DOHH2 (cell line): ENCODE measurements at regions not wholly inside any gene's neighbourhood (a gene's known extent, or its start where the extent isn't known, plus 50 kb on each side); places are given as distances from the start of the nearest gene placed in this dataset.
"Not testable (repeated sequence)": the region's sequence is repeated elsewhere in the genome, so short reads cannot be mapped to it uniquely, and the experiment has no call there.

Source experiments
- H3F3A ChIP-seq: fragments of 200-600 bp; sonication (generic), shearing (Covaris generic); 2 replicates; pipeline ENCODE4 v1.6.0; 2016; ENCODE audit warnings: antibody characterized with exemption, mild to moderate bottlenecking; ENCODE audit not compliant: control insufficient read depth, insufficient read depth
- H3K27ac ChIP-seq: fragments of 200-600 bp; sonication (generic); 2 replicates; pipeline ENCODE4 v1.5.1; 2014; ENCODE audit warnings: low read depth, mild to moderate bottlenecking, low read length, moderate library complexity
- H3K27me3 ChIP-seq: fragments of 200-600 bp; sonication (generic); 2 replicates; pipeline ENCODE4 v1.6.1; 2014; ENCODE audit warnings: mild to moderate bottlenecking, low read length, mixed read lengths; ENCODE audit not compliant: control insufficient read depth
- H3K36me3 ChIP-seq: fragments of 200-600 bp; sonication (generic); 2 replicates; pipeline ENCODE4 v1.6.1; 2014; ENCODE audit warnings: mild to moderate bottlenecking, low read length, moderate library complexity, mixed read lengths; ENCODE audit not compliant: control insufficient read depth
- H3K4me1 ChIP-seq: fragments of 200-600 bp; sonication (generic); 2 replicates; pipeline ENCODE4 v1.6.1; 2014; ENCODE audit warnings: mild to moderate bottlenecking, low read length, mixed read lengths; ENCODE audit not compliant: control insufficient read depth
- H3K4me2 ChIP-seq: fragments of 200-600 bp; sonication (generic); 2 replicates; pipeline ENCODE4 v1.6.0; 2014; ENCODE audit warnings: mild to moderate bottlenecking, low read length, moderate library complexity
- H3K4me3 ChIP-seq: fragments of 200-600 bp; sonication (generic); 2 replicates; pipeline ENCODE4 v1.5.1; 2014; ENCODE audit warnings: mild to moderate bottlenecking, low read length, mixed read lengths
- H3K79me2 ChIP-seq: fragments of 200-600 bp; sonication (generic); 2 replicates; pipeline ENCODE4 v1.6.1; 2014; ENCODE audit warnings: mild to moderate bottlenecking, low read length, mixed read lengths; ENCODE audit not compliant: control insufficient read depth
- H3K9me2 ChIP-seq: fragments of 200-600 bp; sonication (generic); replicated peaks from 2 replicates; pipeline ENCODE4 v1.6.1; 2014; ENCODE audit warnings: mild to moderate bottlenecking, low read length, mixed read lengths; ENCODE audit not compliant: control insufficient read depth
- H3K9me3 ChIP-seq: fragments of 200-600 bp; sonication (generic); 2 replicates; pipeline ENCODE4 v1.6.1; 2014; ENCODE audit warnings: antibody characterized with exemption, low read length, mixed read lengths; ENCODE audit not compliant: control insufficient read depth, insufficient read depth
- H4K20me1 ChIP-seq: fragments of 200-600 bp; sonication (generic); 2 replicates; pipeline ENCODE4 v1.6.0; 2014; ENCODE audit warnings: low read depth, mild to moderate bottlenecking, antibody characterized with exemption, low read length, moderate library complexity; ENCODE audit not compliant: control insufficient read depth, insufficient read depth
- CTCF ChIP-seq: fragments of 200-600 bp; sonication (generic); IDR thresholded peaks from one replicate; pipeline ENCODE4 v1.5.1; 2014; ENCODE audit warnings: antibody characterized with exemption, mild to moderate bottlenecking, low read depth, low read length; ENCODE audit not compliant: poor library complexity, severe bottlenecking
- EZH2phosphoT487 ChIP-seq: fragments of 200-600 bp; sonication (generic); IDR thresholded peaks from 2 replicates; pipeline ENCODE4 v1.6.1; 2017; ENCODE audit warnings: borderline replicate concordance, mild to moderate bottlenecking, antibody characterized with exemption, low read length, moderate library complexity, mixed read lengths

- Histone ChIP-seq H3K27me3 (no peaks in the 10 kb centered on the region), H3K36me3 (no peaks in the 10 kb centered on the region), H3K27ac (no peak overlapping the region), H3K9me2 (no peaks in the 10 kb centered on the region), H3K79me2 (no peaks in the 10 kb centered on the region), H3K9me3 (peaks cover 3% of the 10 kb centered on the region; the same call in 1 of the 2 replicates), H3F3A (no peaks in the 10 kb centered on the region), H3K4me3 (no peak overlapping the region), H4K20me1 (no peaks in the 10 kb centered on the region), H3K4me2 (no peak overlapping the region), H3K4me1 (no peaks in the 10 kb centered on the region)
- TF ChIP-seq CTCF = no peak
- no peak for TF ChIP-seq EZH2phosphoT487
Observed at GRCh38 chr7:102721-103120, 89.7 kb upstream of the FAM20C start.

- H3F3A ChIP-seq, H3K79me2 ChIP-seq, H3K27ac ChIP-seq, H3K27me3 ChIP-seq, H3K4me3 ChIP-seq, H4K20me1 ChIP-seq, H3K9me2 ChIP-seq, H3K4me1 ChIP-seq, H3K36me3 ChIP-seq, H3K4me2 ChIP-seq, H3K9me3 ChIP-seq: not testable (repeated sequence)
Observed at GRCh38 chr7:103981-104380, 88.4 kb upstream of the FAM20C start.

- Histone ChIP-seq H3K9me2 (no peaks in the 10 kb centered on the region), H3K4me3 (no peak overlapping the region), H3K9me3 (peaks cover 3% of the 10 kb centered on the region; the same call in 1 of the 2 replicates), H3K4me2 (no peak overlapping the region), H3K27me3 (no peaks in the 10 kb centered on the region), H3K36me3 (no peaks in the 10 kb centered on the region), H3F3A (no peaks in the 10 kb centered on the region), H3K79me2 (no peaks in the 10 kb centered on the region), H3K27ac (no peak overlapping the region), H4K20me1 (no peaks in the 10 kb centered on the region), H3K4me1 (no peaks in the 10 kb centered on the region)
- TF ChIP-seq CTCF (no peak), EZH2phosphoT487 (no peak)
Observed at GRCh38 chr7:105002-105401, 87.4 kb upstream of the FAM20C start.

GRCh38 chr7:106356-106755 is 86.0 kb upstream of the FAM20C start:
- no peak for TF ChIP-seq EZH2phosphoT487
- no peak for TF ChIP-seq CTCF
- Histone ChIP-seq H3K4me3 (no peak overlapping the region), H3K4me1 (no peaks in the 10 kb centered on the region), H3K27ac (no peak overlapping the region), H3F3A (no peaks in the 10 kb centered on the region), H3K79me2 (no peaks in the 10 kb centered on the region), H3K27me3 (no peaks in the 10 kb centered on the region), H3K4me2 (no peak overlapping the region), H3K9me3 (peaks cover 3% of the 10 kb centered on the region; the same call in 1 of the 2 replicates), H3K9me2 (no peaks in the 10 kb centered on the region), H4K20me1 (no peaks in the 10 kb centered on the region), H3K36me3 (no peaks in the 10 kb centered on the region)
